ENCODE measurements at regions not wholly inside any gene's neighbourhood (a gene's known extent, or its start where the extent isn't known, plus 50 kb on each side); places are given as distances from the start of the nearest gene placed in this dataset.
"Not testable (repeated sequence)": the region's sequence is repeated elsewhere in the genome, so short reads cannot be mapped to it uniquely, and the experiment has no call there.

- no peak for DNase-seq
Measured at GRCh38 chrX:40406330-40406859, 174.4 kb upstream of the ATP6AP2 start.

- no peak for DNase-seq
Measured at GRCh38 chrX:40405399-40405798, 175.4 kb upstream of the ATP6AP2 start.

GRCh38 chrX:40403757-40404156, 177.0 kb upstream of the ATP6AP2 start:
- no peak for DNase-seq

GRCh38 chrX:40402831-40403533, 177.8 kb upstream of the ATP6AP2 start:
- DNase-seq = no peak

GRCh38 chrX:40395102-40395501, 185.7 kb upstream of the ATP6AP2 start:
- no peak for DNase-seq

GRCh38 chrX:40394302-40394701, 186.5 kb upstream of the ATP6AP2 start:
- DNase-seq = no peak

- DNase-seq = no peak
Measured at GRCh38 chrX:40392599-40392998, 188.2 kb upstream of the ATP6AP2 start.

- no peak for DNase-seq
Measured at GRCh38 chrX:40391662-40392061, 189.1 kb upstream of the ATP6AP2 start.

- no peak for DNase-seq
Measured at GRCh38 chrX:40389555-40389954, 191.2 kb upstream of the ATP6AP2 start.

- DNase-seq = no peak
Measured at GRCh38 chrX:40388441-40388840, 192.3 kb upstream of the ATP6AP2 start.

GRCh38 chrX:40387869-40388268, 192.9 kb upstream of the ATP6AP2 start:
- DNase-seq = not testable (repeated sequence)

- DNase-seq = not testable (repeated sequence)
Measured at GRCh38 chrX:40387311-40387710, 193.5 kb upstream of the ATP6AP2 start.

- no peak for DNase-seq
Measured at GRCh38 chrX:40385682-40386081, 195.1 kb upstream of the ATP6AP2 start.

- no peak for DNase-seq
Measured at GRCh38 chrX:40385256-40385655, 195.5 kb upstream of the ATP6AP2 start.

GRCh38 chrX:40383969-40384368, 196.8 kb upstream of the ATP6AP2 start:
- no peak for DNase-seq

GRCh38 chrX:40383360-40383759, 197.4 kb upstream of the ATP6AP2 start:
- DNase-seq = no peak

- DNase-seq = peak in 1 of 2 donors; percentile 21
Measured at GRCh38 chrX:40380655-40381488, 199.9 kb upstream of the ATP6AP2 start.

GRCh38 chrX:40377684-40378083, 203.1 kb upstream of the ATP6AP2 start:
- DNase-seq = no peak

- DNase-seq = no peak
Measured at GRCh38 chrX:40374486-40374885, 206.3 kb upstream of the ATP6AP2 start.

GRCh38 chrX:40373641-40374040, 207.1 kb upstream of the ATP6AP2 start:
- no peak for DNase-seq

GRCh38 chrX:40373025-40373424, 207.7 kb upstream of the ATP6AP2 start:
- DNase-seq = no peak

GRCh38 chrX:40371376-40371775, 209.4 kb upstream of the ATP6AP2 start:
- DNase-seq = no peak

- DNase-seq = no peak
Measured at GRCh38 chrX:40368611-40369061, 212.1 kb upstream of the ATP6AP2 start.

GRCh38 chrX:40366661-40367060, 214.1 kb upstream of the ATP6AP2 start:
- no peak for DNase-seq
